GM19397 (cell line): ENCODE measurements at regions not wholly inside any gene's neighbourhood (a gene's known extent, or its start where the extent isn't known, plus 50 kb on each side); places are given as distances from the start of the nearest gene placed in this dataset.
A peak's percentile ranks its signal among the peaks of the same experiment; 100 is the strongest.

Experiments
- ATAC-seq: cut with Tn5 transposase; IDR thresholded peaks from one replicate; pipeline ENCODE4 v1.9.1; 2021; ENCODE audit warnings: mild to moderate bottlenecking, moderate library complexity; ENCODE audit not compliant: unreplicated experiment

- ATAC-seq: no peak
These were observed 210.2 kb upstream of the MKLN1 start for GRCh38 chr7:131117439-131117838.

GRCh38 chr7:131119381-131119780 is 208.3 kb upstream of the MKLN1 start:
- ATAC-seq: no peak

DNA sequence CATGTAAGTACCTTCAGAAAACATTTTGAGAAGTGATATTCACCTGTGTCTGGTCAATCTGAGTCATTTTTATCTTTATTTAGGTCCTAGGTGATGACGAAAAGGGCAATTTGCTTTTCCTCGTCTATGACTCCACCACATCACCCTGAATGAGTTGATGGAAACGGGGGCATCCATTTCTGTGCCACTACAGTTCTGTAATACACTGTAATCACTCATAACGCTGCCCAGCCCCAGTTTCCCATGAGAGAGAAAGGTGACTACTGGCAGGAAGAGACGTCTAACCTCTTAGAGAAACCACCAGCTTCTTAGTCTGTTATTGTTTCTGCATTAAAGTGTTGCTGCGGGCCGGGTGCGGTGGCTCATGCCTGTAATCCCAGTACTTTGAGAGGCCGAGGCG is 205.3 kb upstream of the MKLN1 start:
- ATAC-seq: no peak

DNA sequence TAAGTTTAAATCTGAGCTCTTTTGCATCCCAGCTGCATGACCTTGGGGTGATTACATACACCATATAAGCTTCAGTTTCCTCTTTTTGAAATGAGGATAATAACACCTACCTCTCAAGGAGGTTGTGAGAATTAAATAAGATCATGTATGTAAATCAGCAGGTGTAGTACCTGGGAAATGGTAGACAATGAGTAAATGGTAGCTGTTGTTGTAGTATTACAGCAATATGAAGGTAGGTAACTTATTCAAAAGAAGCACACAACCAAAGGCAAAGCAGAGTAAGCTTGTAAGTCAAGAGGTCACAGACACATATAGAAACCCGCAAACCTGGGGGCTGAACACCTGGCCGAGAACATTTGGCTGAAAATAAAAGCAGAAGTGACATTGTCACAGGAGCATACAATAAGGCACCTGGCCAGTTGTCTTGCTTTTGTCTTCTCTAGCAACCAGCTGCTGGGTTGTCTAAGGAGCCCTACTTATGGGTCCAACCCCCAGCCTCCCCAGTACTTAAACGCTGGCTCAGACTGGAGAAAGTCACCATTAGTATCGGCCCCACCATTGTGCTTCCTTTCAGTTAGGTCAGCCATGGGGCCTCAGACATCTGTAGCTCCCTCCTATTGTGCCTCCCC is 203.6 kb upstream of the MKLN1 start:
- peak; percentile 91 for ATAC-seq

DNA sequence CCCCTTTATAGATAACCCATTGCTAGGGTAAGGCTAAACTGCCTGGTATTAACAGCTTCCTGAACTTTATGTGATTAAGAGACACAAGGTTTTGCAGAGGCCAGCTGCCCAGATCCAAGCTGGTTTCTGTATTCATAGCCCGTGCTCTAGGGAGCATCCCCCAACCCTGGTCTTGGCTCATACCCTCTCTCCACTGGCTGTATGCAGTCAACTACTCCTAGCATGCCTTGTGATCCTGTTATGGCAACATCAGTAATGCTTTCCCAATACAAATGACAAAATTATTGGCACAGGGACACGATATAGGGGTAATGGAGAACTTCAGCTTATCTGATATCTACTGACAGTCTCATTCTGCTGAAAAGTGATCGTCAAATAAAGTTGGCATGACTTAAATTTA is 202.8 kb upstream of the MKLN1 start:
- ATAC-seq: no peak

DNA sequence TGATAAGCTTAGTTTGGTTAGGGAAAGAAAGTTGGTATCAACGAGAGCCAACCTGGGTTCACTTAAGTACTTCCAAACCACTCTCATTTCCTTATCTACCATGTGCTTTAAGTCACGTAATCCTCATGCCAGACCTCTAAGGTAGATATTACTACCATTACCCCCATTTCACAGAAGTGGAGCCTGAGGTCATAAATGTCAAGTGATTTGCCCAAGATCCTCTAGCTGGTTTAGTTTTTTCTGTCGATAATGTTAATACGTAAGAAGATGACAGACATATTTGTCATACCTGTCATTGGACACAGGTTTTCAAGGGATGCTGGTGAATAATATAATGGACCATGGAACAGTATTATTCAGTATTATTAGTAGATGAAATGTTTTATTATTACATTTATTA is 197.4 kb upstream of the MKLN1 start:
- ATAC-seq: no peak

DNA sequence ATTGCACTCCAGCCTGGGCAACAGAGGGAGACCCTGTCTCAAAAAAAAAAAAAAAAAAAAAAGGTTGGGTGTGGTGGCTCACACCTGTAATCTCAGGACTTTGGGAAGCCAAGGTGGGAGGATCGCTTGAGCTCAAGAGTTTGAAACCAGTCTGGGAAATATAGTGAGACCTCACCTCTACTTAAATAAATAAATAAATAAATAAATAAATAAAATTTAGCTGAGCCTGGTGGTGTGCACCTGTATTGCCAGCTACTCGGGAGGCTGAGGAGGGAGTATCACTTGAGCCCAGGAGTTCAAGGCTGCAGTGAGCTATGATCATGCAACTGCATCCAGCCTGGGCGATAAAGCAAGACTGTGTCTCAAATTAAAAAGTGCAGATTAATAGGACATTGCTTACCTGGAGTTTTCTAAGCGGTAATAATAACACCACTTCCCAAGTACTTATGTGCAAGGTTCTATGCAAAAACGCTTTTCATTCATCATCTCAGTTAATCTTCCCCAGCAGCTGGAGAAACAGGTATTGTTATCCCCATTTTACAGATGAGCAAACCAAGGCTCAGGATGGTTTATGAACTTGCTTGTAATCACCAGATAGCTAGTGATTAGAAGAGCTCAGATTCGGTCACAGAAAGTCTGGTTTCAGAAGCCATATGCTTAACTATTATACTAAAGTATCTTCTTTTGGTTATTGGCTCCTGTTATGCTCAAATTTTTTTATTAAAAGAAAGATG is 196.5 kb upstream of the MKLN1 start:
- ATAC-seq: no peak

- ATAC-seq: no peak
These were observed 195.8 kb upstream of the MKLN1 start for GRCh38 chr7:131131746-131132431.

- ATAC-seq: no peak
These were observed 188.2 kb upstream of the MKLN1 start for GRCh38 chr7:131139462-131139861.

DNA sequence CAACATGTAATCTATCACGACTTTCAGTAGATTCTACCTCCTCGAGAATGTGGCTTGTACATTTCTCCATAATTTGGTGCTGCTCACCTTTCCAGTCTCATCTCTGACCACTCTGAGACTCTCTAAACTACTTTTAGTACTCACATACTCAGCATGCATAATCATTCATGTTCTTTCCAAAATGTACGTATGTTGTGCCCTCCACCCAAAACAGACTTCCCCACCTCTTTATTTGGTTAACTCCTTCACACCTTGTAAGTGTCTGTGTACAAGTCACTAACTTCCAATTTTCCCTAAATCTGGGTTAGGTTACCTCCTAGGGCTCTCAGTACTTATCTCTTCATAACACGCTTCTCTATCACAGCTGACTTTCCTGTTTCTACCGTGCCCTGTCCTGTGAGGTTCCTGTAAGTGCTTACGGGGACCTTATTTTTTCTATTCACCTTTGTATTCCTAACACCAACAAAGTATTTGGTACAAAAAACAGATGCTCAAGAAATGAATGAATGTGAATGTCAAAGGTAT is 186.2 kb upstream of the MKLN1 start:
- ATAC-seq: no peak

DNA sequence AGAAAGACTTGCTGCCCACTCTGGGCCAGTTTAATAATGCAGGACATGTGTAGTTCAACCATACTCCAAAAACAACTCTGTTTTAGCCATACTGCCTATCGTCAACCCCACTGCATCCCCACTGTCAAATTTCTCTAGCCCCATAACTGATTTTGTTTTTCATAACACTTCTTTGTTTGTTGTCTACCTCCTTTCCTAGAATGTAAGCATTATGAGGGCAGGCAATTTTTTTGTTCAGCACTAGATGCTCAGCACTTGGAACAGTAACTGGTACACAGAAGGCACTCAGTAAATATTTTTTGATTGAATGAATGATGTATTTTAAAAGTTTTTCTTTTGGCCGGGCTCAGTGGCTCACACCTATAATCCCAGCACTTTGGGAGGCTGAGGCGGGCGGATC is 183.8 kb upstream of the MKLN1 start:
- ATAC-seq: no peak

- no peak for ATAC-seq
These were observed 182.7 kb upstream of the MKLN1 start for GRCh38 chr7:131145026-131145425.

- ATAC-seq: no peak
These were observed 181.9 kb upstream of the MKLN1 start for GRCh38 chr7:131145770-131146169.

DNA sequence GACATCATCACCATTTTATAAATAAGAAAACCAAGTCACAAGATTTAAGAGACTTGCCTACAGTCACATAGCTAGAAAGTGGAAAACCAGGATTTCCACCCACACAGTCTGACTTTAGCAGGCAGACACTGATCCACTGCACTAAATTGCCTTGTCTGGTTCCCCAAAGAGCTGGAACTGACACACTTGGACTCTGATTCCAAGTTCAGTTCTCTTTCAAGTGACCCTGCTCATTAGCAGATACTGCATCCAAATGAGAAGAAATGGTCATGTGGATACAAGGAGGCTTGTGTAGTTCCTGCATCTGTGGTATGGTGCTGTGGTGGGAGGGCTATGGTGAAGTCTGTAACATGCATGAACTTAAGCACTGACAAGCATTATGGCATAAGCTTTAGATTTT is 180.1 kb upstream of the MKLN1 start:
- no peak for ATAC-seq

DNA sequence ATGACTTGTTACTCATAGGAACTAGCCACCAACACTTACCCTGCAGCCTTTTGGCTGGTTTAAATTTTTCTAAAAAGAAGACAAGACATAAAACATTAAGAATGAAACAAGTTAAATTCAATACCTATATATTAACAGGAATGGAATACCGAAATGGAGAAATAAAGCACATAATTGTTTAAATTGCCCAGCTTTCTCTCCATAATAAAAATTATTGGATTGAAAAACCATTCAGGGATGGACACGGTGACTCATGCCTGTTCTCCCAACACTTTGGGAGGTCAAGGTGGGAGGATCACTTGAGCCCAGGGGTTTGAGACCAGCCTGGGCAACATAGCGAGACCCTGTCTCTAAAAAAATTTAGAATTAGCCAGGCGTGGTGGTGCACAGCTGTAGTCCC is 179.4 kb upstream of the MKLN1 start:
- ATAC-seq: no peak

GRCh38 chr7:131148708-131149428 is 178.8 kb upstream of the MKLN1 start:
- no peak for ATAC-seq

DNA sequence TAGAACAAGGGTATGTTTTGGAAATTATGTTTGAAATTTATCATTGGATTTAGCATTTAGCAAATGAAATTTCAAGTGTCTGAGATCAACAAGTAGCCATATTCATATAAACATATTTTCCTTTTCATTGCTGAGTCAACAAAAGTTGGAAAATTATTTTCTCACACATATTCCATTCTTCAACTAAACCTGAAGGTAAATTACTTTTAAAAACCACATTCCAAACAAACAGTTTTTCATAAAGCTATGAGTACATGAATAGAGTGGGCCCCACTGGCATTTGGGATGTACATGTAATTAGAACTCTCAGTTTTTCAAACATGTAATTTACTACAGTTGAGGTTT is 178.3 kb upstream of the MKLN1 start:
- ATAC-seq: no peak

- ATAC-seq: no peak
These were observed 177.8 kb upstream of the MKLN1 start for GRCh38 chr7:131149840-131150239.

- ATAC-seq: no peak
These were observed 176.6 kb upstream of the MKLN1 start for GRCh38 chr7:131151034-131151433.

- ATAC-seq: no peak
These were observed 174.9 kb upstream of the MKLN1 start for GRCh38 chr7:131152766-131153165.

DNA sequence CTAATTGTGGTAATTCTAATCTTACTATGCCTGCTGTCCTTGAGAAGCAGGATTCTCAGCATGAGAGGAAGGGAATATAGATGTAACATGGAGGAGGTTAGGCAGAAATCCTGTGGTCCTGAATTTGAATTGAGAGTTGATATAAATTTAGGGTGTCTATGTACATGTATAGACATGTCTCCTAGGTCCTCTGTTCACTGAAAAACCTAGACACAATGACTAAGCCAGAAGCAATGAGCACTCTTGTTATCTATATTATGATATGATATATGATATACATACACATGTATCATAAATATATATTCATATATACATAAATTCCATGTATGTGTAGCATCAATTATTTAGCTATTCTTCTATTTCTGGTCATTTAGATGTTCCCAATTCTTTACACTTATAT is 173.3 kb upstream of the MKLN1 start:
- no peak for ATAC-seq
